Liver (tissue), 3 donors: ENCODE measurements at regions not wholly inside any gene's neighbourhood (a gene's known extent, or its start where the extent isn't known, plus 50 kb on each side); places are given as distances from the start of the nearest gene placed in this dataset.

Source experiments
- EGR1 ChIP-seq, 2 donors: IDR thresholded peaks; 2 replicates each; pipeline ENCODE4 v1.6.1; 2016 to 2018; ENCODE audit warnings: antibody characterized with exemption in 2 of 2, low read depth in 2 of 2
- GABPA ChIP-seq, 2 donors: IDR thresholded peaks in 1 of 2; conservative IDR thresholded peaks in 1 of 2; 2 replicates each; pipeline ENCODE4 v1.6.1; 2016; ENCODE audit warnings: antibody characterized with exemption in 2 of 2, mild to moderate bottlenecking in 1 of 2, moderate library complexity in 1 of 2
- HNF4A ChIP-seq, 2 donors: conservative IDR thresholded peaks; 2 replicates each; pipeline ENCODE4 v1.6.1; 2016; ENCODE audit warnings: antibody characterized with exemption in 2 of 2, mild to moderate bottlenecking in 2 of 2
- MAX ChIP-seq: IDR thresholded peaks from 2 replicates; pipeline ENCODE4 v1.6.1; 2016; ENCODE audit warnings: antibody characterized with exemption
- RAD21 ChIP-seq, 2 donors: IDR thresholded peaks; 2 replicates each; pipeline ENCODE4 v1.6.1; 2016; ENCODE audit warnings: antibody characterized with exemption in 2 of 2, mild to moderate bottlenecking in 2 of 2
- RXRA ChIP-seq, 2 donors: IDR thresholded peaks; 2 replicates each; pipeline ENCODE4 v1.6.1; 2017 to 2018; ENCODE audit warnings: antibody characterized with exemption in 2 of 2, mild to moderate bottlenecking in 1 of 2
- SP1 ChIP-seq: IDR thresholded peaks from 2 replicates; pipeline ENCODE4 v1.6.1; 2018; ENCODE audit warnings: antibody characterized with exemption, mild to moderate bottlenecking
- TF ChIP-seq, protein P1 (sequence below): fragments of 150-350 bp; IDR thresholded peaks from 2 replicates; pipeline ENCODE4 v1.5.1; 2017; ENCODE audit warnings: improper control_type of control experiment, low read depth, low read length; ENCODE audit not compliant: missing input control
- TF ChIP-seq, protein P2 (sequence below): IDR thresholded peaks from 2 replicates; pipeline ENCODE4 v1.6.1; 2016; ENCODE audit warnings: antibody characterized with exemption, mild to moderate bottlenecking
- donor health status: healthy.
- donor health status: healthy.

DNA sequence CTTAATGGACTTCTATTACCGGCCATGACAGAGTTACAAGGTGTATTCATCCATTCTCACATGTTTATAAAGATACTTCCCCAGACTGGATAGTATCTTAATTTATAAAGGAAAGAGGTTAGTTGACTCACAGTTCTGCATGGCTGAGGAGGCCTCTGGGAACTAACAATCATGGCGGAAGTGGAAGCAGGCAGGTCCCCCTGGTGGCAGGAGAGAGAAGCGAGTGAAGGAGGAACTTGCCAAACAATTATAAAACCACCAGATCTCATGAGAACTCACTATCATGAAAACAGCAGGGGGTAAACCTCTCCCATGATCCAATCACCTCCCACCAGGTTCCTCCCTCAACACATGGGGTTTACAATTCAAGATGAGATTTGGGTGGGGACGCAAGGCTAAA lies 170.0 kb upstream of the PDGFD start:
- TF ChIP-seq, protein P1, sequence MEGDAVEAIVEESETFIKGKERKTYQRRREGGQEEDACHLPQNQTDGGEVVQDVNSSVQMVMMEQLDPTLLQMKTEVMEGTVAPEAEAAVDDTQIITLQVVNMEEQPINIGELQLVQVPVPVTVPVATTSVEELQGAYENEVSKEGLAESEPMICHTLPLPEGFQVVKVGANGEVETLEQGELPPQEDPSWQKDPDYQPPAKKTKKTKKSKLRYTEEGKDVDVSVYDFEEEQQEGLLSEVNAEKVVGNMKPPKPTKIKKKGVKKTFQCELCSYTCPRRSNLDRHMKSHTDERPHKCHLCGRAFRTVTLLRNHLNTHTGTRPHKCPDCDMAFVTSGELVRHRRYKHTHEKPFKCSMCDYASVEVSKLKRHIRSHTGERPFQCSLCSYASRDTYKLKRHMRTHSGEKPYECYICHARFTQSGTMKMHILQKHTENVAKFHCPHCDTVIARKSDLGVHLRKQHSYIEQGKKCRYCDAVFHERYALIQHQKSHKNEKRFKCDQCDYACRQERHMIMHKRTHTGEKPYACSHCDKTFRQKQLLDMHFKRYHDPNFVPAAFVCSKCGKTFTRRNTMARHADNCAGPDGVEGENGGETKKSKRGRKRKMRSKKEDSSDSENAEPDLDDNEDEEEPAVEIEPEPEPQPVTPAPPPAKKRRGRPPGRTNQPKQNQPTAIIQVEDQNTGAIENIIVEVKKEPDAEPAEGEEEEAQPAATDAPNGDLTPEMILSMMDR, result no peak
- TF ChIP-seq RXRA (IDR thresholded peaks at IDR 0.05) (no peak), MAX (no peak), HNF4A (conservative IDR thresholded peaks at IDR 0.05) (no peak), SP1 (no peak), EGR1 (IDR thresholded peaks at IDR 0.05; ENCODE audit: low read depth in 2 of 2) (no peak), RAD21 (IDR thresholded peaks at IDR 0.05) (no peak), GABPA (IDR thresholded peaks at IDR 0.05 in 1 of 2, conservative IDR thresholded peaks at IDR 0.05 in 1 of 2) (no peak)
- TF ChIP-seq, protein P2, sequence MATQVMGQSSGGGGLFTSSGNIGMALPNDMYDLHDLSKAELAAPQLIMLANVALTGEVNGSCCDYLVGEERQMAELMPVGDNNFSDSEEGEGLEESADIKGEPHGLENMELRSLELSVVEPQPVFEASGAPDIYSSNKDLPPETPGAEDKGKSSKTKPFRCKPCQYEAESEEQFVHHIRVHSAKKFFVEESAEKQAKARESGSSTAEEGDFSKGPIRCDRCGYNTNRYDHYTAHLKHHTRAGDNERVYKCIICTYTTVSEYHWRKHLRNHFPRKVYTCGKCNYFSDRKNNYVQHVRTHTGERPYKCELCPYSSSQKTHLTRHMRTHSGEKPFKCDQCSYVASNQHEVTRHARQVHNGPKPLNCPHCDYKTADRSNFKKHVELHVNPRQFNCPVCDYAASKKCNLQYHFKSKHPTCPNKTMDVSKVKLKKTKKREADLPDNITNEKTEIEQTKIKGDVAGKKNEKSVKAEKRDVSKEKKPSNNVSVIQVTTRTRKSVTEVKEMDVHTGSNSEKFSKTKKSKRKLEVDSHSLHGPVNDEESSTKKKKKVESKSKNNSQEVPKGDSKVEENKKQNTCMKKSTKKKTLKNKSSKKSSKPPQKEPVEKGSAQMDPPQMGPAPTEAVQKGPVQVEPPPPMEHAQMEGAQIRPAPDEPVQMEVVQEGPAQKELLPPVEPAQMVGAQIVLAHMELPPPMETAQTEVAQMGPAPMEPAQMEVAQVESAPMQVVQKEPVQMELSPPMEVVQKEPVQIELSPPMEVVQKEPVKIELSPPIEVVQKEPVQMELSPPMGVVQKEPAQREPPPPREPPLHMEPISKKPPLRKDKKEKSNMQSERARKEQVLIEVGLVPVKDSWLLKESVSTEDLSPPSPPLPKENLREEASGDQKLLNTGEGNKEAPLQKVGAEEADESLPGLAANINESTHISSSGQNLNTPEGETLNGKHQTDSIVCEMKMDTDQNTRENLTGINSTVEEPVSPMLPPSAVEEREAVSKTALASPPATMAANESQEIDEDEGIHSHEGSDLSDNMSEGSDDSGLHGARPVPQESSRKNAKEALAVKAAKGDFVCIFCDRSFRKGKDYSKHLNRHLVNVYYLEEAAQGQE, result no peak
